K562 (cell line): ENCODE measurements at regions not wholly inside any gene's neighbourhood (a gene's known extent, or its start where the extent isn't known, plus 50 kb on each side); places are given as distances from the start of the nearest gene placed in this dataset.

Source experiments
- ZBTB34 ChIP-seq: fragments of 250-450 bp; sonication (Bioruptor Pico); IDR thresholded peaks from 2 replicates; pipeline ENCODE4 v1.8.0; 2021; ENCODE audit warnings: mild to moderate bottlenecking, moderate library complexity
- TF ChIP-seq, protein P1 (sequence below), 2 experiments: fragments of 450-650 bp in 1 of 2; sonication (generic) in 1 of 2; formaldehyde crosslinking in 1 of 2; IDR thresholded peaks; 2 replicates each; pipeline versions ENCODE4 v1.7.1 to v1.9.0; 2016 to 2022; ENCODE audit warnings: inconsistent platforms in 1 of 2, mild to moderate bottlenecking in 1 of 2, missing genetic modification reagents in 1 of 2

DNA sequence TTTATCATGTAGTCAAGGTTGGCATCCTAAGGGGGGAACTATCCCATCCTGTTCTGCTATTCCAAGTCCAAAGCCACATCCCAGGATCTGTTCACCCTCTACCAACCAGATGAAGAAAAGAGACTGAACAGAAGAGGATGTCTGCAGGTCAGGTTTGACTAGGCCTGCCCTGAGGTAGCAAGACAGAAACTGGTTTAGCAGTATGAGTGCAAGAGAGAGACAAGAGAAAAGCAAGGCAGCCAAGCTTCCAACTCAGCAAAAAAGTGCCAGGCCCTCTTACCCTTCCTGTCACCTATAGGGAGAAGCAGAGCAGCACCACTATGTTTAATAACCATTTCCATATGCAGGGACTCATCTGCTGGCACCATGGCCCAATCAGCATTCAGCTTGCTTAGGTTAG, 320.8 kb upstream of the DUSP10 start (continued):
- TF ChIP-seq, protein P1, sequence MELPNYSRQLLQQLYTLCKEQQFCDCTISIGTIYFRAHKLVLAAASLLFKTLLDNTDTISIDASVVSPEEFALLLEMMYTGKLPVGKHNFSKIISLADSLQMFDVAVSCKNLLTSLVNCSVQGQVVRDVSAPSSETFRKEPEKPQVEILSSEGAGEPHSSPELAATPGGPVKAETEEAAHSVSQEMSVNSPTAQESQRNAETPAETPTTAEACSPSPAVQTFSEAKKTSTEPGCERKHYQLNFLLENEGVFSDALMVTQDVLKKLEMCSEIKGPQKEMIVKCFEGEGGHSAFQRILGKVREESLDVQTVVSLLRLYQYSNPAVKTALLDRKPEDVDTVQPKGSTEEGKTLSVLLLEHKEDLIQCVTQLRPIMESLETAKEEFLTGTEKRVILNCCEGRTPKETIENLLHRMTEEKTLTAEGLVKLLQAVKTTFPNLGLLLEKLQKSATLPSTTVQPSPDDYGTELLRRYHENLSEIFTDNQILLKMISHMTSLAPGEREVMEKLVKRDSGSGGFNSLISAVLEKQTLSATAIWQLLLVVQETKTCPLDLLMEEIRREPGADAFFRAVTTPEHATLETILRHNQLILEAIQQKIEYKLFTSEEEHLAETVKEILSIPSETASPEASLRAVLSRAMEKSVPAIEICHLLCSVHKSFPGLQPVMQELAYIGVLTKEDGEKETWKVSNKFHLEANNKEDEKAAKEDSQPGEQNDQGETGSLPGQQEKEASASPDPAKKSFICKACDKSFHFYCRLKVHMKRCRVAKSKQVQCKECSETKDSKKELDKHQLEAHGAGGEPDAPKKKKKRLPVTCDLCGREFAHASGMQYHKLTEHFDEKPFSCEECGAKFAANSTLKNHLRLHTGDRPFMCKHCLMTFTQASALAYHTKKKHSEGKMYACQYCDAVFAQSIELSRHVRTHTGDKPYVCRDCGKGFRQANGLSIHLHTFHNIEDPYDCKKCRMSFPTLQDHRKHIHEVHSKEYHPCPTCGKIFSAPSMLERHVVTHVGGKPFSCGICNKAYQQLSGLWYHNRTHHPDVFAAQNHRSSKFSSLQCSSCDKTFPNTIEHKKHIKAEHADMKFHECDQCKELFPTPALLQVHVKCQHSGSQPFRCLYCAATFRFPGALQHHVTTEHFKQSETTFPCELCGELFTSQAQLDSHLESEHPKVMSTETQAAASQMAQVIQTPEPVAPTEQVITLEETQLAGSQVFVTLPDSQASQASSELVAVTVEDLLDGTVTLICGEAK (IDR thresholded peaks at IDR 0.05) = no peak
- TF ChIP-seq, protein P1 (CRISPR knock-in tag; IDR thresholded peaks at IDR 0.05) = no peak
- TF ChIP-seq ZBTB34 = no peak
